ENCODE measurements at regions not wholly inside any gene's neighbourhood (a gene's known extent, or its start where the extent isn't known, plus 50 kb on each side); places are given as distances from the start of the nearest gene placed in this dataset.

- POLR2A ChIA-PET: no interaction called here
- no peaks in the 10 kb centered on the region for H3K36me3 ChIP-seq (ENCODE audit: insufficient read depth, low read length)
- H3K9me3 ChIP-seq (ENCODE audit: low read length): no peaks in the 10 kb centered on the region
- Mint-ChIP-seq H3K4me1 (no peaks in the 10 kb centered on the region), H3K27ac (no peak overlapping the region), H3K36me3 (no peaks in the 10 kb centered on the region), H3K4me3 (no peak overlapping the region), H3K9me3 (peaks cover 0 to 5% (median 0%) of the 10 kb centered on the region in 5 donors), H3K27me3 (no peaks in the 10 kb centered on the region)
- no peak for DNase-seq
- no peak overlapping the region for H3K4me3 ChIP-seq (ENCODE audit: low read length)
- H3K27ac ChIP-seq (ENCODE audit: low read depth, low read length): no peak overlapping the region
- CTCF ChIA-PET: no interaction called here
- H3K27me3 ChIP-seq (ENCODE audit: insufficient read depth, low read length, poor library complexity, severe bottlenecking): no peaks in the 10 kb centered on the region
- no peaks in the 10 kb centered on the region for H3K4me1 ChIP-seq (ENCODE audit: insufficient read depth, low read length)
These were observed 977.3 kb downstream of the UQCRFS1 start for GRCh38 chr19:28235606-28236125.

GRCh38 chr19:28234637-28235036, 978.3 kb downstream of the UQCRFS1 start:
- Mint-ChIP-seq H3K9me3 (peaks cover 0 to 5% (median 0%) of the 10 kb centered on the region in 5 donors), H3K4me3 (no peak overlapping the region), H3K27me3 (no peaks in the 10 kb centered on the region), H3K4me1 (no peaks in the 10 kb centered on the region), H3K36me3 (no peaks in the 10 kb centered on the region), H3K27ac (no peak overlapping the region)
- no peak overlapping the region for H3K27ac ChIP-seq (ENCODE audit: low read depth, low read length)
- H3K27me3 ChIP-seq (ENCODE audit: insufficient read depth, low read length, poor library complexity, severe bottlenecking): no peaks in the 10 kb centered on the region
- ChIA-PET CTCF (no interaction called here), POLR2A (no interaction called here)
- DNase-seq: no peak
- H3K4me1 ChIP-seq (ENCODE audit: insufficient read depth, low read length): no peaks in the 10 kb centered on the region
- H3K36me3 ChIP-seq (ENCODE audit: insufficient read depth, low read length): no peaks in the 10 kb centered on the region
- no peaks in the 10 kb centered on the region for H3K9me3 ChIP-seq (ENCODE audit: low read length)
- H3K4me3 ChIP-seq (ENCODE audit: low read length): no peak overlapping the region

GRCh38 chr19:28228854-28229253, 984.1 kb downstream of the UQCRFS1 start:
- H3K27ac ChIP-seq (ENCODE audit: low read depth, low read length): no peak overlapping the region
- no peaks in the 10 kb centered on the region for H3K4me1 ChIP-seq (ENCODE audit: insufficient read depth, low read length)
- no peak overlapping the region for H3K4me3 Mint-ChIP-seq
- no peaks in the 10 kb centered on the region for H3K36me3 Mint-ChIP-seq
- CTCF ChIA-PET: no interaction called here
- H3K9me3 ChIP-seq (ENCODE audit: low read length): no peaks in the 10 kb centered on the region
- H3K27ac Mint-ChIP-seq: no peak overlapping the region
- H3K27me3 Mint-ChIP-seq: no peaks in the 10 kb centered on the region
- H3K36me3 ChIP-seq (ENCODE audit: insufficient read depth, low read length): no peaks in the 10 kb centered on the region
- DNase-seq: no peak
- H3K27me3 ChIP-seq (ENCODE audit: insufficient read depth, low read length, poor library complexity, severe bottlenecking): no peaks in the 10 kb centered on the region
- H3K4me1 Mint-ChIP-seq: no peaks in the 10 kb centered on the region
- POLR2A ChIA-PET: no interaction called here
- H3K4me3 ChIP-seq (ENCODE audit: low read length): no peak overlapping the region
- H3K9me3 Mint-ChIP-seq: peaks cover 0 to 5% (median 0%) of the 10 kb centered on the region in 5 donors

DNA sequence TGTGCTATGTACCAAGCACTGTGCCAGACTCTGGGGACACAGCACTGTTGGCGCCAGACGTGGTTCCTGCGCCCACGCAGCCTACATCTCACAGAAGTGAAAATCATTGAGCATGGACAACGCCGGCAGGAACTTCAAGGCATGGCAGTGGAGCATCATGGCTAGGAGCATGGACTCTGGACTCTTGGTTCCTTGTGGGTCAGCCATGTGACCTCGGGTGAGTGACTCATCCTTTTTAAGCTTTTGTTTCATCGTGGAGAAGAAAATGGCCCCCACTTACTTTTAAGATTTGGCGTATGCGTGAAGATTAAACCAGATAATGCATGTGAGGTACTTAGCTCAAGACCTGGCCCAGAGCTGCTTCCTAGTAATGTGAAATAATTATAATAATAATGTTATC, 988.5 kb downstream of the UQCRFS1 start:
- Mint-ChIP-seq H3K4me1 (no peaks in the 10 kb centered on the region), H3K4me3 (no peak overlapping the region), H3K27ac (no peak overlapping the region), H3K9me3 (peaks cover 0 to 8% (median 0%) of the 10 kb centered on the region in 5 donors), H3K36me3 (peaks cover 0 to 2% (median 0%) of the 10 kb centered on the region in 3 donors), H3K27me3 (no peaks in the 10 kb centered on the region)
- no peaks in the 10 kb centered on the region for H3K9me3 ChIP-seq (ENCODE audit: low read length)
- no peaks in the 10 kb centered on the region for H3K36me3 ChIP-seq (ENCODE audit: insufficient read depth, low read length)
- no peak overlapping the region for H3K4me3 ChIP-seq (ENCODE audit: low read length)
- H3K27ac ChIP-seq (ENCODE audit: low read depth, low read length): no peak overlapping the region
- H3K4me1 ChIP-seq (ENCODE audit: insufficient read depth, low read length): no peaks in the 10 kb centered on the region
- POLR2A ChIA-PET: no interaction called here
- DNase-seq: no peak
- CTCF ChIA-PET: no interaction called here
- no peaks in the 10 kb centered on the region for H3K27me3 ChIP-seq (ENCODE audit: insufficient read depth, low read length, poor library complexity, severe bottlenecking)

DNA sequence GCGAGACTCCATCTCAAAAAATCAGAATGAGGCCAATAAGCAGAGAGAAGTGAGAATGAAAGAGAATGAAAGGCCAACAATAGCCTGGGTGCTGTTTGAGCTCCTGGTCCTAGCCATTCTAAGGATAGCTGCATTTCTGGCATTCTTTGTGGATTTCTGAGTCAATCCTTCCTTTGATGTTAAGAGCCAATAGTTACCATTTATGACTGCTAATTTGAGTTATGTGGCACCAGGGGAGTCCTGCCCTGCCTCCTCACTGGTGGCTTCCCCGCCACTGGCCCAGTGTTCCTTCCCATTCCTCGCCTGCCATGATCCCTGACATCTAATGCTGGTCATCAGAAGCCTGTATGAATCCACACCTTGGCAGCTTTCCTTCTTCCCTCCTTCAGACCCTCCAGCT, 991.2 kb downstream of the UQCRFS1 start:
- Mint-ChIP-seq H3K4me3 (no peak overlapping the region), H3K4me1 (no peaks in the 10 kb centered on the region), H3K27me3 (no peaks in the 10 kb centered on the region), H3K9me3 (peaks cover 0 to 8% (median 0%) of the 10 kb centered on the region in 5 donors), H3K36me3 (peaks cover 0 to 2% (median 0%) of the 10 kb centered on the region in 3 donors), H3K27ac (no peak overlapping the region)
- no peaks in the 10 kb centered on the region for H3K27me3 ChIP-seq (ENCODE audit: insufficient read depth, low read length, poor library complexity, severe bottlenecking)
- CTCF ChIA-PET: no interaction called here
- H3K4me3 ChIP-seq (ENCODE audit: low read length): no peak overlapping the region
- no peaks in the 10 kb centered on the region for H3K9me3 ChIP-seq (ENCODE audit: low read length)
- no peak for DNase-seq
- POLR2A ChIA-PET: no interaction called here
- H3K36me3 ChIP-seq (ENCODE audit: insufficient read depth, low read length): no peaks in the 10 kb centered on the region
- no peak overlapping the region for H3K27ac ChIP-seq (ENCODE audit: low read depth, low read length)
- no peaks in the 10 kb centered on the region for H3K4me1 ChIP-seq (ENCODE audit: insufficient read depth, low read length)

- ChIA-PET POLR2A (no interaction called here), CTCF (no interaction called here)
- Histone ChIP-seq H3K27ac (ENCODE audit: low read depth, low read length) (no peak overlapping the region), H3K4me3 (ENCODE audit: low read length) (no peak overlapping the region), H3K9me3 (ENCODE audit: low read length) (no peaks in the 10 kb centered on the region), H3K4me1 (ENCODE audit: insufficient read depth, low read length) (no peaks in the 10 kb centered on the region), H3K27me3 (ENCODE audit: insufficient read depth, low read length, poor library complexity, severe bottlenecking) (no peaks in the 10 kb centered on the region), H3K36me3 (ENCODE audit: insufficient read depth, low read length) (no peaks in the 10 kb centered on the region)
- peaks cover 0 to 2% (median 0%) of the 10 kb centered on the region in 3 donors for H3K36me3 Mint-ChIP-seq
- no peaks in the 10 kb centered on the region for H3K4me1 Mint-ChIP-seq
- peaks cover 0 to 3% of the 10 kb centered on the region in 2 donors for H3K27me3 Mint-ChIP-seq
- DNase-seq: no peak
- no peak overlapping the region for H3K4me3 Mint-ChIP-seq
- H3K27ac Mint-ChIP-seq: no peak overlapping the region
- H3K9me3 Mint-ChIP-seq: peaks cover 0 to 11% (median 5%) of the 10 kb centered on the region in 5 donors
These were observed 994.2 kb downstream of the UQCRFS1 start for GRCh38 chr19:28218728-28219127.

DNA sequence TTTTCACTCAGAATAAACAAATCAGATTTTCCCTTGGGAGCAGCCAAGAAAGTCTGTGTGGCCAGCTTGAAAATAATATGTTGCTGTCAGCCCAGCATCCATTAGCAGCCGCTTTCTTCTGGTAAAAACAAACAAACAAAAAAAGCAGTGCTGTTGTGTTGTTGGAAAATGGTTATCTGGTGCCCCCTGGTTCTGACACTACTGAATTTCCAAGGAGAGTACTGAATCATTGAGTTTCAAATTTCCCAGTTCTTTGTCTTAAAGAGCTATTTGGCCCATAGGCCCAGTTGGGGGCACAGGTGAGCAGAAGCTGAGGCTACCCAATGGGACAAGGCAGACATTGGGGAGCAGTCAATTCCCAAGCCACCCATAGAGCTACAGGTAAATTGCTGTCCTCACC, 995.9 kb downstream of the UQCRFS1 start:
- Mint-ChIP-seq H3K4me1 (no peaks in the 10 kb centered on the region), H3K9me3 (peaks cover 0 to 9% (median 5%) of the 10 kb centered on the region in 5 donors), H3K27ac (no peak overlapping the region), H3K4me3 (no peak overlapping the region), H3K36me3 (peaks cover 0 to 3% (median 2%) of the 10 kb centered on the region in 3 donors), H3K27me3 (peaks cover 0 to 3% of the 10 kb centered on the region in 2 donors)
- H3K9me3 ChIP-seq (ENCODE audit: low read length): no peaks in the 10 kb centered on the region
- no peak for DNase-seq
- ChIA-PET CTCF (no interaction called here), POLR2A (no interaction called here)
- H3K27me3 ChIP-seq (ENCODE audit: insufficient read depth, low read length, poor library complexity, severe bottlenecking): no peaks in the 10 kb centered on the region
- H3K36me3 ChIP-seq (ENCODE audit: insufficient read depth, low read length): no peaks in the 10 kb centered on the region
- H3K27ac ChIP-seq (ENCODE audit: low read depth, low read length): no peak overlapping the region
- no peaks in the 10 kb centered on the region for H3K4me1 ChIP-seq (ENCODE audit: insufficient read depth, low read length)
- no peak overlapping the region for H3K4me3 ChIP-seq (ENCODE audit: low read length)

- H3K27ac Mint-ChIP-seq: no peak overlapping the region
- H3K4me3 ChIP-seq (ENCODE audit: low read length): no peak overlapping the region
These were observed 999.4 kb downstream of the UQCRFS1 start for GRCh38 chr19:28213470-28214082.

More at GRCh38 chr19:28213470-28214082, 999.4 kb downstream of the UQCRFS1 start:
- Histone ChIP-seq H3K9me3 (ENCODE audit: low read length) (no peaks in the 10 kb centered on the region), H3K4me1 (ENCODE audit: insufficient read depth, low read length) (no peaks in the 10 kb centered on the region), H3K36me3 (ENCODE audit: insufficient read depth, low read length) (no peaks in the 10 kb centered on the region), H3K27me3 (ENCODE audit: insufficient read depth, low read length, poor library complexity, severe bottlenecking) (no peaks in the 10 kb centered on the region), H3K27ac (ENCODE audit: low read depth, low read length) (no peak overlapping the region)
- Mint-ChIP-seq H3K9me3 (peaks cover 0 to 5% (median 5%) of the 10 kb centered on the region in 5 donors), H3K4me3 (no peak overlapping the region), H3K36me3 (peaks cover 0 to 4% (median 0%) of the 10 kb centered on the region in 3 donors), H3K27me3 (peaks cover 0 to 3% of the 10 kb centered on the region in 2 donors), H3K4me1 (no peaks in the 10 kb centered on the region)
- ChIA-PET POLR2A (no interaction called here), CTCF (no interaction called here)
- DNase-seq: no peak

Data from CD8-positive, alpha-beta memory T cell (primary cell).